ENCODE measurements at regions not wholly inside any gene's neighbourhood (a gene's known extent, or its start where the extent isn't known, plus 50 kb on each side); places are given as distances from the start of the nearest gene placed in this dataset.
A peak's percentile ranks its signal among the peaks of the same experiment; 100 is the strongest.
"Not testable (repeated sequence)": the region's sequence is repeated elsewhere in the genome, so short reads cannot be mapped to it uniquely, and the experiment has no call there.

GRCh38 chr5:74404574-74405508, 235.7 kb downstream of the ENC1 start:
- no peak for DNase-seq (ENCODE audit: low spot score)

- DNase-seq (ENCODE audit: low spot score) = no peak
Observed at GRCh38 chr5:74403771-74404170, 236.8 kb downstream of the ENC1 start.

- DNase-seq (ENCODE audit: low spot score) = no peak
Observed at GRCh38 chr5:74402553-74402952, 238.0 kb downstream of the ENC1 start.

GRCh38 chr5:74401946-74402320, 238.6 kb downstream of the ENC1 start:
- peak; percentile 63 for DNase-seq (ENCODE audit: low spot score)

- peak; percentile 93 for DNase-seq (ENCODE audit: low spot score)
Observed at GRCh38 chr5:74401281-74401945, 239.1 kb downstream of the ENC1 start.

DNA sequence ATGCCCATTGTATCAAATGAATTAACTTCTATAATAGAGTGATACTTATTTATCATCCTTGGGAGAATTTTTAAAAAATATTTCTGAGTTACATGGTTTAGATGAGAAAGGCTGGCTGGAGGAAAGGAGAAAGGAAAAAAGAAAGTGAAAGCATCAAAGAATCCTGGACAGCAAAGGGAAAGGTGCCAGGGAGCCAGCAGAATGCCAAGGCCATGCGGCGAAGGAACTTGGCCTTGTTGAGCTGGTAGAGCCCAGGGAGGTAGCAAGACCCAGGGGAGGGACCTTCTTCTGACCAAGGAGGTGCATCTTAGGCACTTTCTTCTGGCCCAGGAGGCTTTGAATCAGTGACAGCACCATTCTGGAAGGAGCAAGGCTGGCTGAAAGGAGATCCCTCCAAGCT, 240.5 kb downstream of the ENC1 start:
- no peak for DNase-seq (ENCODE audit: low spot score)

DNA sequence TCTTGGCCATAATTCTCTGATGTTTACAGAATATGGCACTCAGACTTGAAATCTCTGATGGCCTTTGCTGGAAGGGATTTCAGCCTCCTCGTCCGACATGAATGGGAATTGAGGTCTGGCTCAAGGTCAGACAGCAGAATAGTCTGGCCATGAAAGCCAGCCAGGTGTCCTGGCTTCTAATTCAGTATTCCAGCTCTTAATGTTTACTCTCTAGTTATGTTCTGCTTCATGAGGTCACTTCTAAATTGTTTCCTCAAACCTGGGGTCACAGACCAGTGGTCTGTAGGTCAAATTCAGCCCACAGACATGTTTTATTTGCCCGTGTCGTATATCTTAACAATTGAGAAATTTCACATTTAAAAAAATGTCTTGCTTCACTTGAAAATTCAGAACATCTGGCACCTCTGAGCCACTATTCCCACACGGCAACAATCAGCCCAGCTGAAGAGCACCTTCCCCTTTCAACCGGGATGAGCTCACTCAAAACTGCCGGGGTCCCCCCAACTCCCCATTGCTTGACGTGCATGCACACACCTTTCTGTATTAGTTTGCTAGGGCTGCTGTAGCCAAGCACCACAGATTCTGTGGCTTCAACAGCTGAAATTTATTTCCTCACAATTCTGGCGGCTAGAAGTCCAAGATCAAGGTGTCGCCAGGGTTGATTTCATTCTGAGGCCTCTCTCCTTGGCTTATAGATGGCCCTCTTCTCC, 243.5 kb downstream of the ENC1 start:
- DNase-seq (ENCODE audit: low spot score) = no peak

DNA sequence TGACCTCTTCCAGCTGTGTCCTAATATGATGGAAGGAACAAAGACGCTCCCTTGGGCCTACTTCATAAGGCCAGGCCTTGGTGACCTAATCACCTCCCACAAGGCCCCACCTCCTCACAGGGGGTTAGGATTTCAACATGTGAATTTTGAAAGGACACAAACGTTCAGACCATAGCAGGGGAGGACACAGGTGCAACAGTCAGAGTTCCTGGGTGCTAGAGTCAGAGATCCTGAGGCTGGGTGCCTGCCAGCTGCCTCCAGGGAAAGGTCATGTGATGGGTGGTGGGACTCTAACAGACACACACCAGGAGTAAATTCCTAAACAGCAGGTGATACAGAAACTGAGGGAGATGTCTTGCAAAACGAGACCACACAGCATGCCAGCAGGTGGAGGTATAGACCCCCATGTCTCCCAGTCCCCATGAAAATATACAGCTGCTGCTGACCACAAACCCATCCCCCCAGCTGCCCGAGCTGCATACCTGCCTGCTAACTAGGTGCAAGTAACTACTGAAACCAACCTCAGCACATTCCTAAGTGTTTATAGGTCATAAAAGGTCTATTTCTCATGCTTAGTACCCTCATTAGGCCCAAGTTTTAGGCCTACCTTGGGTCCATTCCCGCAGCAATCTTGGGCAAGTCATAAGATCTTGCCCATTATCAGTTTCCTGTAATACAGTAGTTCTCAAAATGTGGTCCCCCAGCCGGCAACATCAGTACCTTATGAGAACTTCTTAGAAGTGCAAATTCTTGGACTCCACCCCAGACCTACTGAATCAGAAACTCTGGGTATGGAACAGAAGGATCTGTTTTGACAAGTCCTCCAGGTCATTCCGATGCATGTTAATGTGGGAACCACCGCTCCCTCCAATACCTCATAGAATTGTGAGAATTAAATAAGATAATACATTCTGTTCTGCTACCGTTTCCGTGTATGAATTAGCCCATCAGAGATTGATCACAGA, 245.3 kb downstream of the ENC1 start:
- DNase-seq (ENCODE audit: low spot score) = no peak

DNA sequence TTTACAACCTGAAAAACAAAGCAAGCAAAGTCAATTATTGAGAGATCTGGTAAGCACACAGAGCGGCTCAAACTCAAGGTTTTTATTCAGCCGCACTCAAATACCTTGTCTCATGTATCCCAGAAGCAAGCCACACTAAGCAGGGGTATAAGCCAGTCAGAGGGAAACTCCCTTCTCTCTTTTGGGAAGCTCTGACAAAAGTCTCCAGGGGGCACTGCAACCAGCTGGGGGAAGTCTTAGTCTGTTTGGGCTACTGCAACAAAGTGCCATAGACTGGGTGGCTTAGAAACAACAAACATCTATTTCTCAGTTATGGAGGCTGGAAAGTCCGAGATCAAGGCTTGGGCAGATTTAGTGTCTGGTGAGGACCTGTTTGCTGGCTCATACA, 246.0 kb downstream of the ENC1 start:
- DNase-seq (ENCODE audit: low spot score) = no peak

GRCh38 chr5:74393943-74394342, 246.6 kb downstream of the ENC1 start:
- DNase-seq (ENCODE audit: low spot score) = no peak

DNA sequence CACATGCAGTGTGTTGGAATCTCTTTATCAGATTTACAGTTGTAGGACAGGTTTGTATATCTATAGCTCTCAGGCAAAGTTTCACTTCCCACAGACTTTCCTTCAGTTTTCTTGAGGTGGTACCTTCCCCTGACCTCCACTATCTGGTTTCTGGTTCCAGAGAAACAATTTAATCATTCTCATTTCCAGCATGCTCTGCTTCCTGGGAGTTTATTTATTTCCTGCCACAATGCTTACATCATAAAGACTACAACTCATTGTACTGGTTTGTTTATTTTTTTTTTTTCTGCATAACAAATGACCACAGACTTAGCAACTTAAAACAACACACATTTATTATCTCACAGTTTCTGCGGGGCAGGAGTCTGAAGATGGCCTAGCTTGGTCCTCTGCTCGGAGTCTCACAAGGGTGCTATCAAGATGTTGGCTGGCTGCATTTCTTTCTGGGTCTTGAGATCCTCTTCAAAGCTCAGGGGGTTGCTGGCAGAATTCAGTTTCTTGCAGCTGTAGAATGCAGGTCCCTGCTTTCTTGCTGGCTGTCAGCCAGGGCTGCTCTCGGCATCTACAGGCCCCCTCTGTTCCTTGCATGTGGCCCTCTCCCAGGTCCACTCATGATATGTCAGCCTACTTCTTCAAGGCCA, 247.7 kb downstream of the ENC1 start:
- DNase-seq (ENCODE audit: low spot score) = no peak

DNA sequence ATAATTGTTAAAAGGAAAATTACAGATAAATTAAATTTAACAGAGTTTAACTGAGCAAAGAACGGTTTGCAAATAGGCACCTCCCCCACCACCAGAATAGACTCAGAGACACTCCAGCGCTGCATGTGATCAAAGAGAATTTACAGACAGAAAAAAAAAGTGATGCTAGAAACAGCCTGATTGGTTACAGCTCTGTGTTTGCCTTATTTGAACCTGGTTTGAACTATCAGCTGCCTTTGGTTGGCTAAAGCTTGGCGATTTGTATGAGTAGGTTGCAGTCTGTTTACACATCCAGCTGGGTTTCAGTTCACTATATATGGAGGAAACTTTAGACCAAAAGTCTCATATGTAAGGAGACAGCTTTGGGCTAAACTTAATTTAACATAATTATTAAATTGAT, 249.1 kb downstream of the ENC1 start:
- DNase-seq (ENCODE audit: low spot score) = no peak

- no peak for DNase-seq (ENCODE audit: low spot score)
Observed at GRCh38 chr5:74390822-74391221, 249.7 kb downstream of the ENC1 start.

DNA sequence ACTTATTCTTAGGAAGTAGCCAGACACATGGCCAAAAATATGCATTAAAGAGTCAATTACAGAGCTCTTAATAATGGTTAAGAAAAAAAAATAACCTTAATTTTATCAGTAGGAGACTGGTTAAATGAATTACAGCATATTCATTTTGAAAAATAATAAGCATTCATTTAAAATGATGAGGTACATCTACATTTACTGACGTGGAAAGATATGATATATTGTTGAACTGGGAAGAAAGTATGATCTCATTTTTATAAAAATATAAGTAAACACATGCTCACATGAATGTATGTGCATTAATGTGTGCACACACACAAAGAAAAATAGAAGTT, 250.3 kb downstream of the ENC1 start:
- no peak for DNase-seq (ENCODE audit: low spot score)

DNA sequence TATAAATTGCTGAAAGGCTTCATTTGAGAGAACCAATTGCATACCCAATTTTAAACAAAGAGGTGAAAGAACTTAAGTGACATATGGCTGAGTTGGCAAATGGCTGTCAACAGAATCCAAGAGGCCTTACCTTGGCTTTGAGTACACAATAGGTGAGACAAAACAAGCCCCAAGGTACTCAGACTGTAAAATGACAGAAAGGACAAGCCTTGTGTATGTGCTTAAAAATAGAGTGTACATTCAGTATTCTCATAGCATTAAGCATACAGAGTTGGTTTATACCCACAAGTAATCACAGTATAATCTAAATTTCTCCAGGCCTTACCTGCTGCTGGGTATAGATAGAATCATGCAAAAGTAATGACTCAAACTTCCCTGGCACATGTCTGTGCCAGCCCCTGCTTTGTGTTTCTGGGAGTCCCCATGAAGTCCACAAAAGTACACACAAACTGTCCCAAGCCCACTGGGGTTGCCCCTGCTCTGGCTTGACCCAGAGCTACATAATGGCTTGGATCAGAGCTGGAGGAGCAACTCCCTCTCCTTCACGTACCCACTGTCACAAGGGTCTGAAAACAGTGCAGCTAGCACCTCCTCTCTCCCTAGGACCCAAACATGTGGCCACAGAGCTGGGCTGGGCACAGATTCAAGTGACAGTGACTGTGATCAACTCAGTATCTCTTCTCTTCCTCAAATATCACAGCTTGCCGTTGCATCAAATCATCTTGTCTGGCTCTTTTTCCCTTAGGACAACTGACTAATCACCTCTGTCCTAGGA, 250.8 kb downstream of the ENC1 start:
- no peak for DNase-seq (ENCODE audit: low spot score)

- not testable (repeated sequence) for DNase-seq (ENCODE audit: low spot score)
Observed at GRCh38 chr5:74388411-74388810, 252.1 kb downstream of the ENC1 start.

DNA sequence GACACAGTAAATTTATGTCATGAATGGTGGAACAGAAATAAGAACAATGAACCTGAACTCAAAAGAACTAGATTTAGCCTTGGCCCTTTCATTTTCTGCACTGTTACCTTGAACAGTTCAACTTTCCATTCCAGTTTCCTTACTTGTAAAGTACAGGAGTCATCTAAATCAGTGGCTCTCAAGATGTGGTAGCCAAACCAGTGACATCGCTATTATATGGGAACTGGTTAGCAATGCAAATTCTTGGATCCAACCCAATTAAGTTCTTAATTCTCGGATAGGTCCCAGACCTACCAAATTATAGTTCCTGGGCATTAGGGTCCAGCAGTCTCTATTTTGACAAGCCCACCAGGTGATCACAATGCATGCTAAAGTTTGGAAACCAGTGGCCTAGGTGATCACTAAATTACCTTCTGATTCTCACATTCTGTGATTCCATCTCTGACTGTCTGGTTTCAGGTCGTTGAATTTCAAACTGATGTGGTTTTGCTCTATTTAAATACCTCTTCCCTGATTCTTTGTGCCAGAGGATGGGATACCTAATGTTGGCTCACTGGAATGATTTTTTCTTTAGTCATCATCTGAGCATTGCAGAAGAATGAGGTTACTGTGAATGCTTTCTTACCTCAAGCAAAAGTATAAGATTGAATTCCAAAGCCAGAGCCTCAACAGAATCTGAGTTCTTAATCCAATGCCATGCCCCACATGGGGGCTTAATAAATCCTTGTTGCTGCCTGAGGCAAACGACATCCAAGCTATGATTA, 253.8 kb downstream of the ENC1 start:
- DNase-seq (ENCODE audit: low spot score) = no peak

- peak; percentile 52 for DNase-seq (ENCODE audit: low spot score)
Observed at GRCh38 chr5:74384851-74385250, 255.7 kb downstream of the ENC1 start.

DNA sequence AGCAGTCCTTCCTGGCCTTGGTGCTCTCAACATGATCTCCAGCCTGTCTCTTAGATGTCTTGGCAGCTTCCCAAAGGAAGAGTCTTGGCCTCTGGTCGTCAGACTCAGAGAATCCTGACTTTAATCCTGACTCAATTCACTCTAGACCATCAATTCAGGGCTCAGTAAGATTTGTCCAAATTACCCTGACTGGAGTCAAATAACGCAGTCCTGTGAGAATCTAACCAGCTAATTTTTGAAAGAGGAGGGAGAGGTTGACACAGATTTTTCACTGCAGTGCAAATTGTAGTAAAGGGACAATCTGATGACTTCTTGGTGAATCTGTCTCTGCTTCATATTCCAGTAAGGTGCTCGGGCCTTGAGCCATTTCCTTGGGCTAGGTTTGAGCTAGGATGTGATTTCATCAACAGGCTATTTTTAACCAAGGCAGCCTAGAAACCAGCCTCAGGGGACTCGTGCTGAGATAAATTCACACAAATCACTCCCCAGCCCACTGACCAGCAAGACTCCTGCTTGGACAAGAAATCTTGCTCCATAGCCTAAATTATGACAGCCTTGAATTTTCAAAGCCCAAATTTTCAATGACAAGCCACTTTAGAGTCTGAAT, 257.4 kb downstream of the ENC1 start:
- DNase-seq (ENCODE audit: low spot score) = peak; percentile 89
